ENCODE measurements at regions not wholly inside any gene's neighbourhood (a gene's known extent, or its start where the extent isn't known, plus 50 kb on each side); places are given as distances from the start of the nearest gene placed in this dataset.

DNA sequence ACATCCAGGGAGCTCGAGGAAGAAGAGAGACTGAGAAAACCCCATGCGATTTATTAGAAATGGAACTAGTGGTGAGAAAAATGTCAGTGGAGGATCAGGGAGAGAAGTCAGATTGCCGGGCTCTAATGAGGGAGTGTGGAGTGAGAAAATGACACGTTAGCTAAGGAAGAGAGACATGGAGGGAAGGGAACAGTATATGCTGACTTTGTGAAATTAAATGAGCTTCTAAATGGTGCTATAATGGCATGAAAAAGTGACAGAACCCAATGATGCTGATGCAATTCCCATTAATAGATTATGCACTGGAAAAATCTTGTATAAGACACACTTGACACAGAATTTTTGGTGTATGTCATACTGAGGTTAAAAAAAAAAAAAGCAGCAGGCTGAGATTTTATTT, 112.6 kb downstream of the HSPH1 start:
- TF ChIP-seq, protein P1, sequence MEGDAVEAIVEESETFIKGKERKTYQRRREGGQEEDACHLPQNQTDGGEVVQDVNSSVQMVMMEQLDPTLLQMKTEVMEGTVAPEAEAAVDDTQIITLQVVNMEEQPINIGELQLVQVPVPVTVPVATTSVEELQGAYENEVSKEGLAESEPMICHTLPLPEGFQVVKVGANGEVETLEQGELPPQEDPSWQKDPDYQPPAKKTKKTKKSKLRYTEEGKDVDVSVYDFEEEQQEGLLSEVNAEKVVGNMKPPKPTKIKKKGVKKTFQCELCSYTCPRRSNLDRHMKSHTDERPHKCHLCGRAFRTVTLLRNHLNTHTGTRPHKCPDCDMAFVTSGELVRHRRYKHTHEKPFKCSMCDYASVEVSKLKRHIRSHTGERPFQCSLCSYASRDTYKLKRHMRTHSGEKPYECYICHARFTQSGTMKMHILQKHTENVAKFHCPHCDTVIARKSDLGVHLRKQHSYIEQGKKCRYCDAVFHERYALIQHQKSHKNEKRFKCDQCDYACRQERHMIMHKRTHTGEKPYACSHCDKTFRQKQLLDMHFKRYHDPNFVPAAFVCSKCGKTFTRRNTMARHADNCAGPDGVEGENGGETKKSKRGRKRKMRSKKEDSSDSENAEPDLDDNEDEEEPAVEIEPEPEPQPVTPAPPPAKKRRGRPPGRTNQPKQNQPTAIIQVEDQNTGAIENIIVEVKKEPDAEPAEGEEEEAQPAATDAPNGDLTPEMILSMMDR (IDR thresholded peaks at IDR 0.05): no peak
- TF ChIP-seq POLR2A (IDR thresholded peaks at IDR 0.05): no peak

All from esophagus squamous epithelium (tissue), 4 donors.